Activated CD4-positive, alpha-beta T cell treated with anti-CD3 and anti-CD28 coated beads for 4 hours (primary cell): ENCODE measurements at regions not wholly inside any gene's neighbourhood (a gene's known extent, or its start where the extent isn't known, plus 50 kb on each side); places are given as distances from the start of the nearest gene placed in this dataset.
"Not testable (repeated sequence)": the region's sequence is repeated elsewhere in the genome, so short reads cannot be mapped to it uniquely, and the experiment has no call there.

Experiments used
- DNase-seq, 2 donors: peaks; one replicate each; pipeline ENCODE4 v3.0.0-alpha.2; 2020

GRCh38 chr4:89491761-89492160, 184.2 kb upstream of the GPRIN3 start:
- no peak for DNase-seq

GRCh38 chr4:89489921-89490431, 182.4 kb upstream of the GPRIN3 start:
- not testable (repeated sequence) for DNase-seq

GRCh38 chr4:89489338-89489771, 181.8 kb upstream of the GPRIN3 start:
- DNase-seq: no peak

GRCh38 chr4:89488736-89489135, 181.1 kb upstream of the GPRIN3 start:
- DNase-seq: no peak

- DNase-seq: no peak
Measured at GRCh38 chr4:89486673-89487072, 179.1 kb upstream of the GPRIN3 start.

GRCh38 chr4:89486042-89486441, 178.4 kb upstream of the GPRIN3 start:
- no peak for DNase-seq

GRCh38 chr4:89483833-89484232, 176.2 kb upstream of the GPRIN3 start:
- DNase-seq: no peak

- DNase-seq: no peak
Measured at GRCh38 chr4:89482926-89483595, 175.5 kb upstream of the GPRIN3 start.

GRCh38 chr4:89482251-89482650, 174.7 kb upstream of the GPRIN3 start:
- DNase-seq: no peak

GRCh38 chr4:89469930-89470375, 162.4 kb upstream of the GPRIN3 start:
- DNase-seq: peak; percentile 17 to 33

GRCh38 chr4:89469516-89469915, 161.9 kb upstream of the GPRIN3 start:
- DNase-seq: no peak

GRCh38 chr4:89468602-89469001, 161.0 kb upstream of the GPRIN3 start:
- no peak for DNase-seq

- no peak for DNase-seq
Measured at GRCh38 chr4:89463341-89463740, 155.7 kb upstream of the GPRIN3 start.

GRCh38 chr4:89447543-89447942, 139.9 kb upstream of the GPRIN3 start:
- DNase-seq: no peak

- DNase-seq: no peak
Measured at GRCh38 chr4:89446193-89446592, 138.6 kb upstream of the GPRIN3 start.

GRCh38 chr4:89439533-89439932, 131.9 kb upstream of the GPRIN3 start:
- DNase-seq: no peak

- DNase-seq: peak; percentile 44 to 54
Measured at GRCh38 chr4:89438102-89438831, 130.7 kb upstream of the GPRIN3 start.

GRCh38 chr4:89434364-89434988, 126.9 kb upstream of the GPRIN3 start:
- peak in 1 of 2 donors; percentile 12 for DNase-seq

- no peak for DNase-seq
Measured at GRCh38 chr4:89427782-89428181, 120.2 kb upstream of the GPRIN3 start.

- no peak for DNase-seq
Measured at GRCh38 chr4:89425023-89425422, 117.4 kb upstream of the GPRIN3 start.

- no peak for DNase-seq
Measured at GRCh38 chr4:89422441-89422990, 114.9 kb upstream of the GPRIN3 start.

- DNase-seq: no peak
Measured at GRCh38 chr4:89420507-89420906, 112.9 kb upstream of the GPRIN3 start.

GRCh38 chr4:89419111-89419695, 111.6 kb upstream of the GPRIN3 start:
- DNase-seq: no peak
